ENCODE measurements at regions not wholly inside any gene's neighbourhood (a gene's known extent, or its start where the extent isn't known, plus 50 kb on each side); places are given as distances from the start of the nearest gene placed in this dataset.

DNA sequence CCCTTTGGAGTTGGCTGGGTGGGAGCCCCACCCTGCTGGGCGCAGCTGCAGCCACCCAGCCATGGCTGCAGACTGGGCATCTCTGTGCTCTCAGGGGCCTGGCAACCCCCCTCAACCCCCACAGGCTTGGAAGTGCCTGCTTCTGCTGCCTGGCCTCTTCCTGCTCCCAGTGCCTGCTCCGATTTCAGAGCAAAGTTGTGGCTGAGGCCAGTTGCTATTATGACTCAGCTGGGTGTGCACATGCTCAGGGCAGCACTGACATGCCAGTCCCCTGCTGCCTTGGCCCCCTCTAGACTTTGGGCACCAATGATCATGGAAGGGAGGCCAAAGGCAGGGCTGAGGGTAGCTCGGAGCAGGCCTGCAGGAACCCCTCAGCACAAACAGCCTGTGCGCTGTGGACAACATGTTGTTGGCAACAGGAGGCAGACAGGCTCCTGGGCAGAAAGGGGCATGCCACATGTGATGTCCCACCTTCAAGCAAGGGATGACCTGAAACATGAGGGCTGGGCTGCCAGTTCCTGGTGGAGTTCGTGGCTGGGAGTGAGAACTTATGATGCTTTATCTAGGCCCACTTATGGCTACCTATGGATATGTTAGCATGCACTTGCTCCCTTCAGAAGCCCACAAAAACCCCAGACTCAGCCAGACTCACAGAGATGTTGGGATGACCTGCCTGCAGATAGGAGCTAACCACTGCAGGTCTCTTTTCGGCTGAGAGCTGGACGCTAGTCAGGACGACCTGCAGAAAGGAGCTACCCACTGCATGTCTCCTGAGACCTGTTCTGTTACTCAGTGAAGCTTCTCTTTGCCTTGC lies 96.4 kb upstream of the AMOTL1 start:
- no peak for DNase-seq (ENCODE audit: low spot score)

DNA sequence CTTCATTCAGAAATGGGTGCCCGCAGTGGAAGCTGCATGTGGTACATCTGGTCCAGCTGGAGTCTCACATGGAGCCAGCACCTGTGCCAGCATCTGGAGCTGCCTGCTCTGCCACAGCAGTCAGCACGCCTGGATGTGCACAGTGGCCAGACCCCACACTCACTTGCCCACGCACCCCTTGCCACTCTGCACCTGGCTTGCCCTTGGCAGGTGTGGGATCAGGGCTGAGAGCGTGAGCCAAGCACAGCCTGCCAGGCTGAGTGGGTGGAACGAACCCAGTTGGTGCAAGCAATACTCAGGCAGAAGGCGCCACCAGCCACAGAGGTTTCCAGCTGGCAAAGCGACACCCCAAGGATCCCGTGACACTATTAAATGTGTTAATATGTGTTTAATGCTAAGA lies 95.5 kb upstream of the AMOTL1 start:
- DNase-seq (ENCODE audit: low spot score) = no peak

DNA sequence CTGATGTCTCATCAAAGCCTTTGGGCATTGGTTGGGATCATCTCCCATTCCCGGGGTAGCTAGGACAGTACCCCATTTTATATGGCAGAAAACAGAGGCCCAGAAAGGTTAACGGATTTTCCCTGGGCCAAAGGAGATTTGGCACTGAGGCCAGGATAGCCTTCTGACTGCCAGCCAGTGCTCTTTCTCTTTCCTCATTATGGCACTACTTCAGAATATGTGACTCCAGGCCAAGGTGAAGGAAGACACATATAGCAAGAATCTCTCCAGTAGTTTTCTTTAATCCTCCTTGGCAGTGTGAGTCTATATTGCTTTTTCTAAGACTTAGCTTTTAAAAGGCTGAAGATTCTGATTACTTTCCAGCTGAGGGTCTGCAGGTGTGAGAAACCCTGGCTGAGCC lies 94.8 kb upstream of the AMOTL1 start:
- no peak for DNase-seq (ENCODE audit: low spot score)

DNA sequence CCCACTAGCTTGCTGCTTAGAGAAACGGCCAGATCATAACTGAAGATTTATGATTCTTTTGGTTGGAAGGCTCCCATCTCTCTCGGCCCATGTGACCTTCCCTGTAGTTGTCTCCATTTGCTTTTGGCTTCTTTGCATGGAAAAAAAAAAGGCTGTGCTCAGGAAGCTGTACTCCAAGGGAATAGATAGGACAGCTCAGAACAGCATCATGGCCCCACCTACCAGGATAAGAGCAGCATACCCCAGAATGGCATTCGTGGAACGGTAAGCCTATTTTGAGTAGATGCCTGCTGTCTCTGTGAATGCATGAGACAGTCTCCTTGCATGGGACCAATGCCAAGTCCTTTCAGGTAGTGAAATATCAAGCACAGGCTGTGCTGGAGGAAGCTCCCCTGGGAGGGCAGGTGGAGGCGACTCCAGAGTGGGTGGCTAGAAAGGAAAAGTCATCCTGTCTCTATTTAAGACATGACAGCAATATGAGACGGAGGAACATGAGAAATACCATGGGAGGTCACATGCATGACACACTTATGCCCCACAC lies 94.1 kb upstream of the AMOTL1 start:
- DNase-seq (ENCODE audit: low spot score) = no peak

DNA sequence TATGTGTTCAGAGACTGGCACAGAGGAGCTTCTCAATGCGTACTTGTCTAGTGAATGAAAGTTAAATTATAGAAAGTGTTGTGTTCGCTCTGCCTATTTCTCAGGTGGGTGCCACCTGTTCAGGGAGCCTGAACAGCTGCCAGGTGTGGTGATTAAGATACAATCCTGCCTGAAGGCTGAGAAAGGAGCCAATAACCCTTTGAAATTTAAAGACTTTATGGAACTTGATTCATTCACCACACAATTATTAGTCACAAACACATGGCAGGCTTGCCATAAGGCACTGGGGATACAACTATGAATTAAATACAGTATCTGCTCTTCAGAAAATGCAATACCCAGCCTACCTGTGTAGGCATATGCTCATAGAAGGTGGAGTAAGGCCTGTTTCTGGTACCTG lies 92.9 kb upstream of the AMOTL1 start:
- no peak for DNase-seq (ENCODE audit: low spot score)

DNA sequence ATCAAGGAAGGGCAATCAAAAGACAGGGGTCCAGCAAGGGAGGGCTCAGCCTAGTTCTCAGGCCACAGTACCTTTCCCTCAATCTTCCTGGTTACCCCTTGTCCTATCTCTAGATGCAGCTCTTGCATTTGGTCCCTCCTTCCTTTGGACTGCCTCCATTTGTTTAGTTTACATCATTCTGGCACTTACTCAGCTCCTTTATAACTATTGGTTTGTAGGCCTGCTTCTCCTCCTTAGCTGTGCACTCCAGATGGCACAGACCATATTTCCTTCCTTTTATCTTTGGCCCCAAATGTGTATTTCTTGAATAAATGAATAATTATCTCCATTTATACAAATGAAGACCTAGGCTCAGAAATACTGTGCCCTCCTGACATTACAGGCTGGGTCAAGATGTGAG lies 92.3 kb upstream of the AMOTL1 start:
- no peak for DNase-seq (ENCODE audit: low spot score)

DNA sequence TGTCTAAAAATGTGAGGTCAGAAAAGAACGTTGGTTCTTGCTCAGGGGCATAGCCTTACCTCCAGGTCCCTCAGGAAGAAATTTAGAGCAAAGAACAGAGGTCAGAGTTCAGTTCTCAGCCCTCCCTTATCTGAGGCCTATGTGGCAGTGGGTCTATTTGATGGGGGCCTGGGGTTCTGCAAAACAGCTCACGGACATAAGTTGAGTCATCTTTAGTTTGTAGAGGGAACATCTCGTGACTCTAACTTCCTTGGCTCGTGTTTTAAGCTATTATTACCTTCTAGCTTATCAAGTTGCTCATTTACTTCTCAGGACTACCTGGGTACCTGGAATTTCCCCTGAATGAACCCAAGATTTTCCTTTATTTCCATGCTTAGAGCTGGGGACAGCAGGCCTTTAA lies 91.3 kb upstream of the AMOTL1 start:
- DNase-seq (ENCODE audit: low spot score) = no peak

DNA sequence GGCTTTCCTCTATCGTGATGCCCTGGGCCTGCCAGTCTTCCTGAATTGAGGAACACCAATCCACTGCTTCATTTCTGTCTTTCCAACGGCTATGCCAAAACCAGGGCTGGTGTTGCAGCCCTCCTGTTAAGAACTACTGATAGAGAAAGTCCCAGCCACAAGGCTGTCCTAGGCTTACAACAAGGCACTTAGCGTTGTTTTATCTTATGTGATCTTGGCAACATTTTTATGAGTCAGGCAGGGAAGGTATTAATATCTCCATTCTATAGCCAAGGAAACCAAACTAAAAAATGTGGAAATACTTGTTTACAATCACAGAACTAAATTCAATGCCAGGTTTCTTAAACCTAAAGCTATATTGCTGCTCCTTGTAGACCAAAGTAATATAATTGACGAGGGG lies 89.9 kb upstream of the AMOTL1 start:
- no peak for DNase-seq (ENCODE audit: low spot score)

DNA sequence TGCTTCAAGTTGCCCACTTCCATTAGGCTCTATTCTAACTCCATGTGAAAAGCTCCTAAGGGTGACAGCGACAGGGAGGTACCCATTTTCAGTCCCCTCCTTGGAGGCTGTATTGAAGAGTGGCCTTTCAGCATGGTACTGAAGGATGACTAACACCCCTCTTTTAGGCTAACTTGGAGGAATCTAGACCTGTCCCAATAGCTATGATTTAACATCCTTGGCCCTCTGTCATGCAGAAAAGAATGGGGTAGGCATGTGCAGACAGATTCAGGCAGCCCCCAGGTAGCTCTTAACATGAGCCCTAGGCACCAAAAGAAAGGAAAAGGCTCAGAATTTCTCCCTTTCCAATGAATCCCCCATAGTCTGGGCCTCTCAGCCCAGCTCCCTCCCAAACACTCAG lies 89.3 kb upstream of the AMOTL1 start:
- no peak for DNase-seq (ENCODE audit: low spot score)

DNA sequence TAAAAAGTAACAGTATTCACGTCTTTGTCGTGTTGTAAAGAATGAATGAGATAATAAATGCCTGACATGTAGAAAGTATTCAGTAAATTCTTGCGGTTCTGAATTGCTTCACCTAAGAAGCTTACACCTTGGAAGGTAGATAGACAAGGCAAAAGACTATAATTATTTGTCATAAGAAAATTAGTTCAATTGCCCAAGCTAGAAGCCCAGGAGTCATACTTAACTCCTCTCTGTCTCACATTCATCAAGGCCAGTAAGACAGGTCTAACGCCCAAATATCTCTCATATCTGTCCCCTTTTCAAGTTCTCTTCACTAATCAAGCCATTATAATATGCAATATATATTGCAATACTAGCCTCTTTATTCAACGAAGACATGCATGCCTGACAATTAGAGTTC lies 87.7 kb upstream of the AMOTL1 start:
- DNase-seq (ENCODE audit: low spot score) = no peak

DNA sequence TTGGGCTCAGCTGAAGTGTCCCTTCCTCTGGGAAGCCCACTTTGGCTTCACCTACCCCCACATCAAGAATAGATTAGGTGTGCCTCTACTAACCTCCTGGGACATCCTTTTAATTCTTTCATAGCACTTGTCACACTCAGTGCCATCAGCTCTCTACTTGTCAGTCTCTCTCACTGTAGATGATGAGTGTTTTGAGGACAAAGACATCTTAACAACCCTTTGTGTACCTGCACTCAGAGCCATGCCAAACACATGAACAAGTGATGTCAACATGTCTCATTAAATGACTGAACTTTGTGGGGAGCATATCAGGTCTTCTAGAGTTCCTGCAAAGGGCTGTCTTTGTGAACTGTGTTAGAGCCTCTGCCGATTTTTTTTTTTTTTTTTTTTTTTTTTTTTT lies 87.0 kb upstream of the AMOTL1 start:
- no peak for DNase-seq (ENCODE audit: low spot score)

DNA sequence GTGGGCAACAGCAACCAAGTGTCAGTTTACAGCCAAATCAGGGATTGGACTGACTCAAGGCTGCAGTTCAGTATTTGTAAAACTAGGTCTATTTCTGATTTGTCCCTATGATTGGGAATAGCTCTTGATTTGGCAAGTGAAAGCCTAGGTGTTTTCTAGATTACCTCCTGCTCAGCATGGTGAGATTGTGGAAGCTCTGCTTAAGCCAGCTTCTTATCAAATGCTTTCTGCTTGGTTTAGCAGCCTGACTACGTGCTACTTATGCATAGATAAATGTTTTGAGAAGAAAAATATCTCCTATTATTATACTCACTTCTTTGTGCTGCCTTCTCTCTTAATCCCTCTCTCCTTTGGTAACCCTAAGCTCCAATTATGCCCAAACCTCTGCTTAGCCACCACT lies 86.3 kb upstream of the AMOTL1 start:
- no peak for DNase-seq (ENCODE audit: low spot score)

DNA sequence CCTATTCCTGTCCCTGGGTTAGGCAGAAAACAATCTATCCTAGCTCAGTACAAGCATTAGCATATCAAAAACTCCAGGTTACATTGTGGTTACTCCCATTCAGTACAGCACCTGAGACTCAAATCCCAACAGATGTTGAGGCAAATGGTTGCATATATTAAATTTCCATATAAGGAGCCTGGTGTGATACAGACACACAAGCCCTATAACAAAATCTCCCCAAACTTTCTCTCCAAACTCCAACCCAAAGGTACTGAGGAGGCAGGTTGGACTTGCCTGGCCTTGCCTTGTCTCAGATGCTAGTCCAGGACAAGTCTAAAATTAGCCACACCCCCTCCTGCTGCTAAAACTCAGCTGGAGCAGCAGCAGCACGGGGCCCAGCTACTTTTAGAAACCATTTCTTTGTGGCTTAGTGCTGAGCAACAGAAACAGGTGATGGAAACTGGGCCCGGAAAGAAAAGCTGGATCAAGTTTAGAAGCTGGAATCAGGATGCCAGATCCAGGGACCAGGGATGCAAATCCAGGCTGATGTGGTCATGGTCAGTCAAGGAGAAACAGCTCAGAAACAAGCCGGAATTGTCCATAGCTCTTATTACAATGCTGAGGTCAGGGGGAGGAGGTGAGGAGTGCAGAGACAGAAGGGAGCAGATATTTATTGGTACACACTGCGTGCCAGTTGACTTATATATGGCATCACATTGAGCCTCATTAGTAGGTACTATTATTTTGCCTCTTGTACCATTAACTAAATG lies 73.7 kb upstream of the AMOTL1 start:
- DNase-seq (ENCODE audit: low spot score) = no peak

GRCh38 chr11:94697156-94697555 lies 71.0 kb upstream of the AMOTL1 start:
- no peak for DNase-seq (ENCODE audit: low spot score)

DNA sequence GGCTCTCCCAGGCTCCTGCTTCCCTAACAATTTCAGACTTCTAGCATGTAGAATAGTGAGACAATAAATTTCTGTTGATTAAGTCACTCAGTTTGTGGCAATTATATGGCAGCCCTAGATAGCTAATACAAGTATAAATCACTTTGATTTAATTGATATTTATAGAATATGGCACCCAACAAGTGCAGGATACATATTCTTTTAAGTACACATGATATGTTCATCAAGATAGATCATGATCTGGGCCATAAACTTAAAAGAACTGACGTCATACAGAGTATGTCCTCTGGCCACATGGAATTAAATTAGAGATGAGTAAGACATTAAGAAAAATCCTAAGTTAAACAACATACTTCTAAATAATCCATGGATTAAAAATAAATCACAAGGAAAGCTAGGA lies 67.5 kb upstream of the AMOTL1 start:
- no peak for DNase-seq (ENCODE audit: low spot score)

- no peak for DNase-seq (ENCODE audit: low spot score)
Observed at GRCh38 chr11:94702481-94702880, 65.7 kb upstream of the AMOTL1 start.

GRCh38 chr11:94705419-94705818 lies 62.7 kb upstream of the AMOTL1 start:
- DNase-seq (ENCODE audit: low spot score) = no peak

DNA sequence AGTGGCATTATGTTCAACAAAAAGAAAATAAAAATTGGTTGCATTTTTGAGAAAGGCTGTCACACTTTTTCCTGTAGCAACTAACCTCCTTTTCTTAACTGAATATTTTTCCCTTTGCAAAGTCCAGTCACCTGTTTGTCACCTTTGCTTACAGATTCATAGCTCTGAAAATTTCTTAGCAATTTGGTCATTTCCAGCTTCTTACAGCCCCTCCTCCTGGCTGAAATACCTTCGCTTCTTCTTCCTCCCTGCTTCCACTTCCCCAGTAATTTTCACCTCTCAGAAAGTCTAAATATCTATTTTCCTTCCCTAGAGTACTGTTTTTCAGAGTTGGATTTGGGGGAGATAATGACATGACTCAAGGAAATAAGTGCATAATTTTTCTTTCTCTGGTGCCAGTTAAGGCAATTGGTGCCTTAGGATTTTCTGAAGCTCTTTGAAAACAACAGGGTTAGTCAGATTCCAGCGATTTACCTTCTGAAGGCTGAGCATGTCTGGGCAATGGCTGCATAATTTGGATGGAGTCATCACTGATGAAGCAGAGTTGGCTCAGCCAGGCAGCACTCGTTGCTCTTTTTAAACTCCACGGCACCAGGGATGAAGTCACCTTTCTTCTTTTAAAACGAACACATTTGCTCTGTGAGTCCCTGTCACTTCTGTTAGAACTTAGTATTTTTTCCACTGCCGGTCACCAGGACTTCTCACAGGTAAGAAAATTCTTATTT lies 62.1 kb upstream of the AMOTL1 start:
- peak; percentile 77 for DNase-seq (ENCODE audit: low spot score)

DNA sequence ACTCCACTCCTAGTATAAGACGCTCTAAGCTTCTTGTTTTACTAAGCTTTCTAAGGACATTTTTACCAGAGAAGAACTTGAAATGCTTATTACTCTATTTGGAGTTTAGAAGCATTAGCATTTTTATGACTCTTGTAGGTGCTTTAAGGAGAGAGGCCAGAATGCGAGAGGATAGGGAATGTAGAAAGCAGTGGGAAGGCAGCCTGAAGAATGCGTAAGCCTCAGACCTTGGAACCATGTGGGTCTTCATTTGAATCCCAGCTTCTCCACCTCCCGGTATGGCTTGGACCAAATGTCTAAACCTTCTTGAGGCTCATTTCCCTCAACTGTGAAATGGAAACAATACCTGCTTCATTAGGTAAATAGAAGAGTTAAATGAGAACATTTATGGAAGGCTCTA lies 60.0 kb upstream of the AMOTL1 start:
- DNase-seq (ENCODE audit: low spot score) = no peak

DNA sequence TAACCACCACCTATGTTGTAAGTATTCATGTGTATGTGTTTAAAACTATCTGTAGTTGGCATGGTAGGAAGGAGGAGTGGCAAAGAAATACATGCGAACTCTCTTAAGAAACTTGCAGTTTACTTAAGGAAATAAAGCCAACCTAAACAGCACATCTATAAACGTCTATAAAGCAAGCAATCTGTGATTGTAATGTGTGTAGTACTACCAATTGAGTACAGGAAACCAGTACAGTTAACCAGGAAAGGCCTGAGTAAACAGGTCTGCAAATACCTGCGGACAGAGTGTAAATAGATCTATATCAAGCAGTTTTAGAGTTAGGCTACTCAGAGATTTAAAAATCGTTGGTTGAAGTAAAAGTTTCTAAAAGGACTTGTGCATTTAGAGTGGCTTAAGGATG lies 59.5 kb upstream of the AMOTL1 start:
- no peak for DNase-seq (ENCODE audit: low spot score)

DNA sequence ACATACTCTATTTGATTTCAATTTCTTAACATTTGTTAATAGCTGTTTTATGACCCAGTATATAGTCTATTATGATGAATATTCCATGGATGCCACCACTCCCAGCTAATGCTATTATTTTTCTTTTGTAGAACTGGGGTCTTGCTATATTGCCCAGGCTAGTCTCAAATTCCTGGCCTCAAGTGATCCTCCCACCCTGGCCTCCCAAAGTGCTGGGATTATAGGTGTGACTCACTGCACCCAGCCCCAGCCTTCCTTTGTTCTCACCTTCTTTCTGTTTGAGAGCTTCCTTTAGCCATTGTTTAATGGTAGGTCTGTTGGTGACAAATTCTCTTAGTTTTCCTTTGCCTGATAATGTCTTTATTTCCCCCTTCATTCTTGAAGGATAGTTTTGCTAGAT lies 52.9 kb upstream of the AMOTL1 start:
- DNase-seq (ENCODE audit: low spot score) = no peak

DNA sequence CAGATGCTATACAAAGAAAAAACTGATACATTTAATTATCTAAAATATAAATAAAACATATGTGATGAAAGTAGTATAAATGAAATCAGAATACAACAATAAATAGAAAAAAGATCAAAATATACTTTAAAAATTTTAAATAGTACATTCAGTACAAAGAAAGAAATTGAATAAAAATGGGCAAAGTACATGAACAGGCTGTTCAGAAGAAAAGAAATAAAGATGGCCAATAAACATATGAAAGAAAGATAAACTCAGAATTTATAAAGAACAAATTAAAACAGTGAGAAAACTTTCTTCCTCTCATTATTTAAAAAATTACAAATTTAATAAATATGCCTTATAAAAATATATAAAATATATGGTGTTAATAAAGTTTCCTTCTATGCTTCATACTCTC lies 50.5 kb upstream of the AMOTL1 start:
- no peak for DNase-seq (ENCODE audit: low spot score)

Data from AG20443 (cell line).